ENCODE measurements at regions not wholly inside any gene's neighbourhood (a gene's known extent, or its start where the extent isn't known, plus 50 kb on each side); places are given as distances from the start of the nearest gene placed in this dataset.

GRCh38 chr10:105585171-105585570 is 944.1 kb downstream of the SORCS3 start:
- no TSS peak for BruUV-seq (replicated peaks)
- TF ChIP-seq POLR2AphosphoS5 (IDR thresholded peaks at IDR 0.05; ENCODE audit: insufficient read depth, low read depth, low read length): no peak
- TF ChIP-seq MYC (IDR thresholded peaks at IDR 0.05; ENCODE audit: low read depth, low read length): no peak
- no peak for TF ChIP-seq POLR2A (IDR thresholded peaks at IDR 0.05; ENCODE audit: low read depth, low read length)
- TF ChIP-seq MAX (IDR thresholded peaks at IDR 0.05; ENCODE audit: insufficient read depth, insufficient read length): no peak
- no peak for TF ChIP-seq FOS (IDR thresholded peaks at IDR 0.05; ENCODE audit: borderline replicate concordance, insufficient read depth, low read length)
- no peak for TF ChIP-seq CTCF (IDR thresholded peaks at IDR 0.05; ENCODE audit: extremely low read depth in 1 of 2, insufficient read depth in 1 of 2, low read depth in 1 of 2, low read length in 2 of 2)
- no peak for TF ChIP-seq GATA2 (IDR thresholded peaks at IDR 0.05; ENCODE audit: insufficient read depth, insufficient read length, low read depth, low read length)
- TF ChIP-seq JUN (IDR thresholded peaks at IDR 0.05; ENCODE audit: borderline replicate concordance, insufficient read depth, insufficient read length, low read depth): no peak
- no peak for TF ChIP-seq EZH2 (IDR thresholded peaks at IDR 0.05; ENCODE audit: borderline replicate concordance, low read depth, low read length, severe bottlenecking)

More at GRCh38 chr10:105585171-105585570, 944.1 kb downstream of the SORCS3 start:
- FAIRE-seq: no peak
- Histone ChIP-seq H2AFZ (ENCODE audit: low read depth, low read length) (no peak overlapping the region), H3K4me3 (replicated peaks in 1 of 3; ENCODE audit: insufficient read depth in 1 of 3, low read depth in 1 of 3, low read length in 3 of 3) (no peak overlapping the region), H3K79me2 (ENCODE audit: control insufficient read depth, insufficient read depth, low read length) (no peaks in the 10 kb centered on the region), H3K27me3 (ENCODE audit: control insufficient read depth in 2 of 2, insufficient read depth in 2 of 2, low read length in 2 of 2) (no peaks in the 10 kb centered on the region), H3K27ac (ENCODE audit: insufficient read depth, low read depth, low read length) (no peak overlapping the region), H3K9ac (replicated peaks; ENCODE audit: extremely low read depth, insufficient read depth, low read length) (no peak overlapping the region), H3K36me3 (ENCODE audit: control insufficient read depth in 2 of 2, extremely low read depth in 1 of 2, insufficient read depth in 2 of 2, low read length in 2 of 2) (no peaks in the 10 kb centered on the region), H4K20me1 (replicated peaks; ENCODE audit: control insufficient read depth, extremely low read depth, insufficient read depth, low read length) (no peaks in the 10 kb centered on the region), H3K9me1 (replicated peaks; ENCODE audit: control insufficient read depth, extremely low read depth, insufficient read depth, low read length) (no peaks in the 10 kb centered on the region), H3K4me2 (ENCODE audit: insufficient read depth, low read length) (no peak overlapping the region), H3K4me1 (ENCODE audit: control insufficient read depth, extremely low read depth, insufficient read depth, low read length) (no peaks in the 10 kb centered on the region), H3K9me3 (replicated peaks; ENCODE audit: control insufficient read depth, insufficient read depth, low read length) (peaks cover 4% of the 10 kb centered on the region)
- ChIA-PET POLR2A (no interaction called here), CTCF (no interaction called here)
- intact Hi-C loops (cut with micrococcal nuclease) (no loop called here), dilution Hi-C loops (cut with MboI; ENCODE audit: extremely low pct_ligation_motif_present, low sequenced_read_pairs) (no loop called here)
- DNase-seq (ENCODE audit: low read depth, low spot score): no peak

Data from endothelial cell of umbilical vein (primary cell).